Vagina (tissue), 2 donors: ENCODE measurements at regions not wholly inside any gene's neighbourhood (a gene's known extent, or its start where the extent isn't known, plus 50 kb on each side); places are given as distances from the start of the nearest gene placed in this dataset.

Experiments
- POLR2A ChIP-seq, 2 donors: fragments of 450-650 bp; IDR thresholded peaks; one replicate each; pipeline ENCODE4 v1.6.1; 2017; ENCODE audit warnings: antibody characterized with exemption in 2 of 2, mild to moderate bottlenecking in 2 of 2, moderate library complexity in 2 of 2
- POLR2AphosphoS5 ChIP-seq, 2 donors: sonication (generic); formaldehyde crosslinking; IDR thresholded peaks; one replicate each; pipeline ENCODE4 v1.9.0; 2017; ENCODE audit warnings: antibody characterized with exemption in 2 of 2, mild to moderate bottlenecking in 2 of 2, low read depth in 1 of 2; ENCODE audit not compliant: insufficient read depth in 1 of 2

DNA sequence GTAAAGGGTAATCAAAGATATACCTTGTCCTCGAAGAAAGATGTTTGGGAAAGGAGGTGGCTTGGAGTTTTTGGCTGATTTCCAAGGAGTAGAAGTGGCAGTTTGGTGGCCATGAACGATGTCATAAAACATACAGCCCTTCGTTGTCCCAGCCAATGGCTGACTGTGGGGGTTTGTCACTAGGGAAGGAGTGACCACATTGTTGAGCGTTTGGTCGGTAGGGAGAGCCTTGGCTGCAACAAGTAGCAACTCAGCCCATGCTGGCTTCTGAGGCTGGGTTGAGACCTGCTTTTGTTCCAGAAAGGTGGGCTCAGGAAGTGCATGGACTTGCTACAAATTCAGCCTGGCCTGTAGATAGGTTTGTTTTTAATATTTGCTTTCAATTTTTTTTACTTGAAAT is 128.3 kb downstream of the BOD1 start:
- no peak for TF ChIP-seq POLR2A (IDR thresholded peaks at IDR 0.05)
- no peak for TF ChIP-seq POLR2AphosphoS5 (IDR thresholded peaks at IDR 0.05; ENCODE audit: insufficient read depth in 1 of 2, low read depth in 1 of 2)
